Suppressor macrophage treated with lipopolysaccharide for 1 hour (primary cell): ENCODE measurements at regions not wholly inside any gene's neighbourhood (a gene's known extent, or its start where the extent isn't known, plus 50 kb on each side); places are given as distances from the start of the nearest gene placed in this dataset.
"Not testable (repeated sequence)": the region's sequence is repeated elsewhere in the genome, so short reads cannot be mapped to it uniquely, and the experiment has no call there.

Experiments used
- DNase-seq, 3 donors: peaks; one replicate each; pipeline ENCODE4 v3.0.0-alpha.2; 2020 to 2022

DNA sequence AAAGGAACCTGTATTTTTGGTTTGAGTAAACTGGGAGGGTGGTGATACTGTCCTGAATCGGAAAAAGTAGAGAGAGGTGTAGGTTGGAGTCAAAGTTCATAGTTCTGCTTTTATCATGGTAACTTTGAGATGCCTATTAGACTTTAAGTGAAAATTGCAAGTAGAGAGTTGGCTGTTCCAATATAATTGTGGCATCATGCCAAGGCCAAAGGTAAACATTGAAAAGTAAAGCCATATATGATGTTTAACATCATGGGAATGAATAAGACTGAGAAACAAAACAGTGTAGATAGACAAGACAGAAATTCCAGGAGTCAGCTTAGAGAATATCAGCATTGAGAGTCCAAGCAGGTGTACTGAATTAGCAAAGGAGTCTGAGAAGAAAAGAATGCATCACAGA, 570.9 kb downstream of the HTR7 start:
- no peak for DNase-seq

DNA sequence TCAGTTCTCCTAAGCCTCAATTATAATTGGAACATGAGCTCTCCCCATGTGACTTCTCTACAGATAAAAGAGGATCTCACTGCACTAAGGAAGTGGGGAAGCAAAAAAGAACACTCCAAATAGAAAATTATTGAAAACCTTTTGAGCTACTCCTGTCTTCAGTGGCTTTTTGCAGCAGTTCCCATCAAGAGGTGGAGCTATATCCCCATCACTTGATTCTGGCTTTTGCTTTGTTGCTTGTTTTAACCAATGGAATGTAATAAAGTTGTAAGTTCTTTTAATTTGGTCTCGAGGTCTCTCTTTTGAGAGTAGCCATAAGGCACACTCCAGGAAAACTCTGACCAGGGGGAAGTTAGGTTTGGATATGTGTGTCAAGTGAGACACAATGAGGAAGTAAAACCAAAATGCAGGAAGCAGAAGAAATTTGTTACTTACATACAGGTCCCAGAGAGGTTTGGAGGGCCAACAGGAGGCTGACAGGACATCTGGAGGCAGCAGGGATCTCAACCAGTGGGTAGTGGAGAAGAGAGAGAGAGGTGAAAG, 569.4 kb downstream of the HTR7 start:
- DNase-seq, result peak in 2 of 3 donors; percentile 5 to 10

DNA sequence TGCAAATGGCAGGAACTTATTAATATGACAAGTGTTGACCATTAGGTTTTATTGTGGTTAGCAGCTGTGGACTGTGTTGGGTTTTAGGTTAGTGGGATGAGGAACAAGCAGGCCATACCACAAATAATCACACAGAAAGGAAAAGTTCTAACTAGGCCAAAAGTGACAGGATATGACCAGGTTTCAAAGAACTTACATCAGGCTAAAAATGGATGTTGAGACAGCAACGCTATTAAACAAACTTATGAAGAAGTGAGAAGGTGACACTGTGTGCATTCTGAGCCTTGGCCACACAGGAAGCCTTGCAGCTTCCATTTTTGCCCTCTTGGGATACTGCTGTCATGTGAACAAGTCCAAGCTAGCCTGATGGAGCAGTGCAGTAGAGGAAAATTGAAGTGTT, 568.8 kb downstream of the HTR7 start:
- no peak for DNase-seq

DNA sequence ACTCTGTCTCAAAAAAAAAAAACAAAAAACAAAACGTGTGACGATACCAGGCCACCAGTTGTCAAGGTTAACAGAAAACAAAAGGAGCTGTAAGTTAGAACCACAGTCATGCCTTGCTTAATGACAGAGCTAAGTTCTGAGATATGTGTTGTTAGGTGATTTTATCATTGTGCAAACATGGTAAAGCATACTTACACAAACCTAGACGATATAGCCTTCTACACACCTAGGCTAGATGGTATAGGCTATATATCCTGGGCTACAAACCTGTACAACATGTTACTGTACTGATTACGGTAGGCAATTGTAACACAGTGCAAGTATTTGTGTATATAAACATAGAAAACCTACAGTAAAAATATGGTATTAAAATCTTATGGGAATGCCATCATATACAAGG, 564.2 kb downstream of the HTR7 start:
- DNase-seq, result no peak

DNA sequence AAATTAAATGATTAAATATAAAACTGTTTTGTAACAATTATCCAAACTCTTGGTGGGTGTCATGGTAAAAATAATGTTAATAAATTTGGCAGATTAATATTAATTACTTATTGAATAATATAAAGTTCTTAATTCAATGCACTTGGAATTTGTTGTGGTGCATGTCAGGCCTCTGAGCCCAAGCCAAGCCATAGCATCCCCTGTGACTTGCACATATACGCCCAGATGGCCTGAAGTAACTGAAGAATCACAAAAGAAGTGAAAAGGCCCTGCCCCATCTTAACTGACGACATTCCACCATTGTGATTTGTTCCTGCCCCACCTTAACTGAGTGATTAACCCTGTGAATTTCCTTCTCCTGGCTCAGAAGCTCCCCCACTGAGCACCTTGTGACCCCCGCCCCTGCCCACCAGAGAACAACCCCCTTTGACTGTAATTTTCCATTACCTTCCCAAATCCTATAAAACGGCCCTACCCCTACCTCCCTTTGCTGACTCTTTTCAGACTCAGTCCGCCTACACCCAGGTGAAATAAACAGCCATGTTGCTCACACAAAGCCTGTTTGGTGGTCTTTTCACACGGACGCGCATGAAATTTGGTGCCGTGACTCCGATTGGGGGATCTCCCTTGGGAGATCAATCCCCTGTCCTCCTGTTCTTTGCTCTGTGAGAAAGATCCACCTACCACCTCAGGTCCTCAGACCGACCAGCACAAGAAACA, 562.9 kb downstream of the HTR7 start:
- not testable (repeated sequence) for DNase-seq

DNA sequence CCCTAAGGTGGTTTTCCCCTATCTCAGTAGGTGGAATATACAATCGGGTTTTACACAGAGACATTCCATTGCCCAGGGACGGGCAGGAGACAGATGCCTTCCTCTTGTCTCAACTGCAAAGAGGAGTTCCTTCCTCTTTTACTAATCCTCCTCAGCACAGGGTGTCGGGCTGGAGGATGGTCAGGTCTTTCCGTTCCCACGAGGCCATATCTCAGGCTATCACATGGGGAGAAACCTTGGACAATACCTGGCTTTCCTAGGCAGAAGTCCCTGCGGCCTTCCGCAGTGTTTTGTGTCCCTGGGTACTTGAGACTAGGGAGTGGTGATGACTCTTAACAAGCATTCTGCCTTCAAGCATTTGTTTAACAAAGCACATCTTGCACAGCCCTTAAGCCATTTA, 555.8 kb downstream of the HTR7 start:
- not testable (repeated sequence) for DNase-seq

DNA sequence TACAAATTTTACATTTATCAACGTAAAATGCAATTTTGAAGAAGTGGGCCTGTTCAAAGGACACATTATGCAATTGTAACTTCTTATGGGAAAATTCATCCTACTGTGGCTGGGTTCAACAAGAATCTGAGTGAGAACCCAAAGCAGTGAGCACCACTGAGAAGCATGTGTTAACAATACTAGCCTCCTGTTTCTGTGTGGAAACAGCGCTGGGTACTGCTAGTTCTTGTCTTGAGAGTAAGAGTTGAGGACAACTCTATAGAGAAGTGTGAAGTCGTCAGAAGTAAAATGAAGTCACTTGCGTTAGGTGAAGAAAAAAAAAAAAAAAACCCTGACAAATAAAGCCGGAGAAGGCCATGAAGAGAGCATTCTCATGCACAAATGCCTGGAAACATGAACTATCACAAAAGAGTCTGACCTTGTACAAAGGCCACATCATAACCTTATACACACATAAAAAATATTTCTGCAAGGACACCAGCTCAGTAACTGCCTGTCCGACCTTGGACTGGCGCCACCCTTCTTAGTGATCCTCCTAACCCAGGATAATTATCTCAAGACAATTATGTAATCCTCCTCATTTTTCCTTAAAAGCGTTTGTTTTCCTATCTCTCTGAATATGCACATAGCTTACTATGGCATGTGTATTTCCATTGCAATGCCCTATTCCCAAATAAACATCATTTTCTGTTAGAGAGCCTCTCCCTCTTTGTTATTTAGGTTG, 554.9 kb downstream of the HTR7 start:
- DNase-seq, result no peak

DNA sequence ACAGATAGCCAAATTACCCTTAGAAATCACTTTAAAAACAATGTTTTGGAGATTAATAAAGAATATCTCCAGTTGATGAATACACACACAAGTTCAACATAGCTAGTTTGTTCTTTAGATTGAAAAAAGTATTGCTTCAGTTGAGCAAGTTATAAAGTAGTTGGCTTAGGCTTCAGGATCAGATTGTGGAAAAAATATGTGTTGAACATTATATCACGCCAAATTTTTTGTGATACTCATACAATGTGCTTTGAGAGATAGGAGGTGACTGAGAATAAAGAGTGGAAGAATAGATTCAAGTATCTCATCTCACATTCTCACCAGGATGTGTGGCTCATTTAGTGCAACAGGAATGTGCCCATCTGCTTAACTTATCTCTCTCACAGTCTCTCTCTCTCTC, 553.3 kb downstream of the HTR7 start:
- no peak for DNase-seq

DNA sequence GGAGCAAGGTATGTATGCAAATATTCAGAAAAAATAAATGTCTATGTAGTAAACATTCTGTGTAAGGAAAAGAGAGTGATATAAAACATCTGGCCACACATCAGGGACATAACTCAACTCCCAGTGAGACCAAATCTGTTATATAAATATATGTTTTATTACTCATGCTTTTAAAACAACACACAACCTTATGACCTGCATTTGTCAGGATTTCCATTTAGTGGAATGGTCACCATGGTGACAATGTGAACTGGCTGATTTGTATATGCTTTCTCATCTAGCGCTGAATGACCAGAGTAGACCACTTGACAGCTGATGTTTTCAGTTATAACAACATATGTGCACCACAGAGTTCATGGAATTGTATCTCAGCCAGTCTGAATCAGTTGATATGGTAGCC, 551.7 kb downstream of the HTR7 start:
- no peak for DNase-seq

DNA sequence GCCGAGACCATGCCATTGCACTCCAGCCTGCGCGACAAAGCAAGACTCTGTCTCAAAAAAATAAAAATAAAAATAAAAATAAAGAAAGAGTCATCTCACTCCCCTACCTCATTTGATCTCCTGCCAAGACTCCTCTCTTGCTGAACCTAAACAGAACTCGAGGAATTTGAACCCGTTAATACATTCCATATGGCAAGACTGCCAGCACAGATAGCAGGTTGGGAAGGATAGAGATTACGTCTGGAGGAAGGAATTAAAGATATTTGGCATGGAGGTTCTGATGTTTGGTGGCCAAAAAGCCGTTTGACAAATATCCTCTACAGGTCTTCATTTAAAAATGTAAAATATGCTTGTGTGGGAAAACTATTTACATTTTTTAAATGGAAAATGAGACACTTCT, 549.6 kb downstream of the HTR7 start:
- no peak for DNase-seq

DNA sequence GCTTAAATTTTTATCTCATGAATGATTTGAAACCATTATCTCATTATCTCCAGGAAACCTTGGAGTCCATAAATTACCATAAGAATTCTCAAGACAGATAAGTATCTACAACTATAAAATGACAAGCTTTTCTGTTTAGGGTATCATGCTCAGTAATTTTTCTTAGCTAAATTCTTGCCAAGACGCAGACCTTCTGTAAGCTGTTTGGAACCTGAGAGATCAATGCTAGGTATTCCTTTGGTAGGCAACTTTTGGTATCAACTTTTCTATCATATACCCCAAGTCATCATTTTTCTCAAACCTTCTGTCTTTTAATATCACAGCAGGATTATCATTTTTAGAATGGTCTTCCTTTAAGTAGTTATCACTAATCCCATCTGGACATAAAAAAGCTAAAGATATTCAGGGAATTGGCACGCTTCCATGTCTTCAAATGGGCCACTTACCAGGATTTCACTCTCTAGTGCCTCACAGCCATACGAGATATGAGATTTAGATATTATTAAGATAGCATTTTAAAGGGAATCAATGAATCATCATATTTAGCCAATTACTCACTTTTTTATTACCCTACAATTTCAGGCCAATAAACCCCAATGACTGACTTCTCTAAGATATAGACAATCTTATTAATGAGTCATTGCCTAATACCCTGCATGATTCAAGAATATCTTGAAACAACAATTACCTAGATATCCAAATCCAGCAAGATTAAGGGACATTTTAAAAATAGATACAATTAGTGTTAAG, 544.1 kb downstream of the HTR7 start:
- DNase-seq, result no peak

DNA sequence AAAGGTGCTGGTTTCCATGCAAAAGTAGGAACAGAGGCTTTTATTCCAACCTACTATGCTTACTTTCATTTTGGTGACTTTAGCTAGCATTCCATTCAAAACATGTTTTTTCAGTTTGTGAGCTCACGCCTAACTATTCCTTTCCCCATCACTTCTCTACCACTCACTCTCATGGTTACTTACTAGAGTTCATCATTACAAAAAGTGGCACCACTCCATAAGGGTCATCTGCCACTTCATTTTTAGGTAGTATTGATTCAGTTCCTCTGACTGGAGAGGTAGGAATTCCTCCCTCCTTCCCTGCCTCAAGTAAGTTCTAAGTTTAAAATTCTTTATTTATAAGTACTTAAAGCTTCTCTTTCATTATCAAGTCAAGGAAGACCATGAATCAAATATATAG, 543.1 kb downstream of the HTR7 start:
- DNase-seq, result no peak

DNA sequence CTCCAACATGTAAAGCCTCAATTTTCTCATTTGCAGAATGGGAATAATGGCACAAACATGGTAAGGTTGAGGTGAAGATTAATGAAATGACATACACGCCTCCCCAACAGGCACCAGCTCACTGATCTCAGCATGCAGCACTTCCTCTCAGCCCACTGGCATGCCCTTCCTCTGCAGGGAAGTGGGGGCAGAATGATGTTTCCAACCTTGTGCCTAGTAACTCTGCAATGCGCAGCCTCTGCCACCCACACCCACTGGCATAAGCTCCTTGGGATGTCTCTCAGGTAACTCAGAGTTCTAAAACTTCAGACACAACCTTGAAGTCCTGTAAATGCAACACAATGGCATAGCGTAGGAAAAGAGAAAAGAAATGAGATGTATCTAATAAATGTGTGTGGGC, 540.7 kb downstream of the HTR7 start:
- peak in 1 of 3 donors; percentile 1 for DNase-seq

DNA sequence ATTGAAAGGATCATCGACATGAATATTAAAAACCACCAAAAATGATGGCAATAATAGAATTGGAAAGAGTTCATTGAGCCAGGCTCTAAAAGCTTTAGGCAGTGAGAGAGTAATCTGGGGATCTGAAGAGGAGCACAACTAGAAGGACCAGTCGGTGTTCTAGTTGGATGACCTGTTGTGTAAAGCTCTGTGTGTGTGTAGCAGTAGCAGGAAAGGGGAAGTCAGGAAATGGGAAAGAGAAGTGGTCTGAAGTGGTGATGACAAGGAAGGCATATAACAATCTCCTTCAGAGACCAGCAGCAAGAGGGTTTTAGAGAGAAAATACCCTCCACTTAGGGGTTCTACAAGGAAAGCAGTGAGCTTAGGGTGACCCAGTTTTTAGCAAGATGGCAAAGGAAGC, 539.2 kb downstream of the HTR7 start:
- peak in 2 of 3 donors; percentile 0 to 2 for DNase-seq

DNA sequence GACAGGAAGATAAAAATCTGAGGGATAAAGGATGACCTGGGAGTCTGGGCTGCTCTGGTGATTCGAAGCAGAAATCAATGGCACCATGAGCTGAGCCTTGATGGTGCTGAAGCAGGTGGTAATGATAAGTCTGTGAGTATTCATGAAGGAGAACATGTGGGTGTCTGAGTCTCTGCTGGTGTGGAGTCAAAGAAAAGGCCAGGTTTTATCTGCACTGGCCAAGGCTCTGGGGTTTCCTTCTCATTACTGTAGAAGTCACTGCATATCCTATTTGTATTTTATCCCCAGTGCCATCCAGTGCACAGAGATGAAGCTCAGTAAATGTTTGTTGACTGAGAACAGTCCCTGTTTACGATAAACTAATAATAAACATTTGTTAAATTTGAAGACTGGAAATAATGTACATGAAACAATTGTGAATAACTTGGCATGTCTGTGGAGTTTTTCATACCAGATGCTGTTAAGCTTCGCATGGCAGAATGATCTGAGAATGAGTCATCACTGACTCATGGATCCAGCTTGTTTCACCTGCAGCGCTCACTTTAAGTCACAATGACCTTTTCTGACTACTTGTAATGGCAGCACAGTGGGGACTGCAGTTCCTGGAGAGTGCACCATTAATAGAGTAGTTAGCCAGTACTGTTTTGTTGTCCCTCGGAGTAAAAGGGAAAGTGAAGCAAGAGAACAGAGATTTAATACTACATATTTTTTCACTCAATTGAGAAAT, 538.5 kb downstream of the HTR7 start:
- DNase-seq, result no peak

DNA sequence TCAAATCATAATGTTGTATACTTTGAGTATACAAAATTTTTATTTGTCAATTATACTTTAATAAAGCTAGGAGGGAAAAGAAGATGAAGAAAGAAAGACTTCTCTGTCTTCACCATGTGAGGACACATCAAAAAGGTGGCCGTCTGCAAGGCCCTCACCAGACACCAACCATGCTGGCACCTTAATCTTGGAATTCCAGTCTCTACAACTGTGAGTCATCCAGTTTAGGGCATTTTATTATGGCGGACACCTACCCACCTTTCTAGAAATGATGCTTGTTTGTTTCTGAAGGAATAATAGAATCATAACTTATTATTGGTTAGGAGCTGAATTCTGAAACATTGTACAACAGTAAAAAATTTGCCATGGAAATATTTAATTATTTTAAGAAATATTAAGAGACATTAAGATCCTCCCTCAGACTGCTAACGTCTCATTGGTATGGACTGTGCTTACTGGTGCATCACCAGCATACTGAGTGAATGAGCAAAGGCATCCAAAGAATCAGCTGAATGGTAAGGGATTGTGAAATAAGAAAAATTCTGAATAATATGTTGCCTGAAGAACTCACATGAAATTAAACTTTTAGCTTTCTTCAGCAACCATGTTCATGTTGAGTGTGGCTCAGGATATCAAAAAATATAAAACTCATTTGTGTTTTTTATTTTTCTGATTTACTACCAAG, 536.6 kb downstream of the HTR7 start:
- no peak for DNase-seq

DNA sequence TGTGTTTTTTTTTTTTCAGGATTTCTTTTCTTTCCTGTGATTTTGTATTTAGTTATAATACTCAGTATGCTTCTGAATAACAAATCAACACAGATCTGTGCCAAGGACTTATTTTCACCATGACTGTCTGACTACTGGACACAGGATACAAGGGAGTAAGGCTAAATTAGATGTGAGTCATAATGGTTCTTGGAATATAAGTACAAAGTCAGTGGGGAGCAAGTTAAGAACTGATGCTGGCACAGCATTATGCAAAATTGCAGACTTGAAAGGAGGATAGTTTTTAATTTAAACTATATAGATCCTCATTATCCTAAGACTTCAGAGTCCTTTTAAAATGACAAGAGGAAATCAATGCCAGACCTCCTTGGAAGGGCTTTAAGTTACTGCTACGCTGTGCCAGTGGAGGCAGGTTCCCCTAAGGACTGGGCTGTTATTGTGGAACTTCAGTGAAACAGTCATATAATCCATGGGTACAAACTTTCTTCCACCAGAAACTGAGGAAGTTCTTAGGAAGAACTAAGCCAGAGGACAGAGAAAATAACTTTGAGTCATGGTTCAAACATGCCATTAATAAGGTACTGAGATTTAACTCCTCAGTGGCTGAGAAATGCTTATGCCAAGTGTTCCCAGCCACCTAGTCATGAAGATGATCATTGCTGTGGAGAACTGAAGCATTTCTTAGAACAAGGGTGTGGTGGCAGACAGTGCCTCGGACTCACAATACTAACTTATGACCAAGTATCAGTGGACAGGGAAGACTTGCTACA, 531.2 kb downstream of the HTR7 start:
- no peak for DNase-seq

DNA sequence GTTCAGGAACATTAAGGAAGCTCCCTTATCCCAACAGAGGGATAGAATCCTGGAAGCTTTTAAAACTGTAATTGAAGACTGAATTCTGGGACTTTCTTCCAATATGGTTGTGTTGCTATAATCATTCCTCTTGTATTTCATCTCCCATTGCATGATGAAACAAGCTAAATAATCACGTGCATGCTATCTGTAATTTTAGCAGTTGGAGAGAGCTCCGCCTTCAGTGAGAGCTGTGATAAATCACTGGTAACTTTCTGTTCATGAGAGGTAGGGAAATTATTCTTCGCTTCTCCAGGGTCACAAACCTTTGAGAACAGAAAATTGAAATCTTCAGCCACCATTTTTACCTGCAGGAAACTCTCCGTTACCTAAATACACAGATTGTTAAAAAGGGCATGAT, 530.2 kb downstream of the HTR7 start:
- no peak for DNase-seq

DNA sequence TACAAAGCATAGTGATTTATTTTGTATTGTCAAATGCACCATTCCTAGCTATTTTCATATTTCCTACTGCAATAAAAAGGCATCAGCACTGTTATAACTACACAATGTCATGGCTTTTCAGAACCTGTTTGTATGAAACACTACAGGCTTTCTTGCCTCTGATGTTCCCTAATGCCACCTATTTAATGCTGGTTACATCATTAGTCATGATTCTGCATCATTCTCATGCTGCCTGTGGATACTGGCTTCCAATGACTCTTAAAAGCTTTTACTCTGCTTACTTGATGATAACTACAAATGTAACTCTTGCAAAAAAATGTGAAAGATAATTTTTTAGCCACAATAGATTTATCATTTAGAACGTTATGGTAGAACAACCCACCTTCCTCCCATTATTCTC, 529.4 kb downstream of the HTR7 start:
- DNase-seq, result no peak

DNA sequence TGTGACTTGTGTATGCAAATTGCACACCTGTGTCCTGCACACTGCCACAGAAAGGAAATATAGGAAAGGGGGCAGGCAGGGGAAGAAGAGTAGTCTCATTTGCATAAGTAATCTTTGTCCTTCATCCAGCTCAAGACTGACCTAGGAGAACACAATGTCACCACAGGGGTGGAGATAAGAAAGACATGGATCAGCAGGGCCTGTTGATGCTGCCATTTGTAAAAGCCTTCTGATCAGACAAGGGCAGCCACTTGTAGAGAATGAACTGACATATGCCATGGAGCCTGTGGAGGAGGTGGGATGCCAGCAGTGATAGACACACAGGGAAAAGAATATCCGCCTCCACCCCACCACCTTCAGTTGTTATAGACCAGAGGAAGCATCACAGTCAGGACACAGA, 528.9 kb downstream of the HTR7 start:
- DNase-seq, result no peak

DNA sequence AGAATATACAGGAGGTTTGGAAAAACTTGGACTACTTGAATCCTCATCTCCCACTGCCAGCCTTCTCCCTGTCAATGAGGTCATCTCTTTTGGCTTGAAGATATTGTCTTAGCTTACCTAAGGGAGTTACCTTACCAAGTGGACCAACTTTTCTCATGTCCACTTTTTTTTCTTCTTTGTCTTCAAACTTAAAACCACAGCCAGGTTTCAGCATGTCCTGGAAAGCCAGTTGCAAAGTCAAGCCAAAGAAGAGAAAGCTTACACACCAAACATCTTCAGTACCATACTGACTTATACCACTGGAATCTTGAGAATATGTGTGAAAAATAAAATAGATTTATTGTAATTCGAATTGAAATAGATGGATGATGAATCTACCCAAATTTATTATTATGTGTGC, 520.5 kb downstream of the HTR7 start:
- DNase-seq, result no peak

DNA sequence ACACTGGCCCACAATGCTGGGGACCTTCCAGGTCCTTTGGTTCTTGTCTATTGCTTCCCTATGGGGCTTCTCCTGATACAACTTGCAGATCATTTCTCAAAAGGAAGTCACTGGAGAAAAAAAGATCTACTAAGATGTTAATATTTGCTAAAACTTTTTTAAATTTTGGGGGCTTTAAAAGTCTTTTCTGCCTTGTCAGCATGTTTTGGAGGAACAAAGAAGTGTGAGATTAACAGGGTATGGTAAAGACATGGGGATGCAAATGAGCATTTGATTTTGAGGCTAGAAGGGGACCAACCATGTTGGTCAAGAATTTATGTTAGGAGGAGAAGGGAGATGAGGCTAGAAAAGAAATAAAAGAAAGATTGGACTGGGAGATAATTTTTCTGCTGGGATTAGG, 515.4 kb downstream of the HTR7 start:
- no peak for DNase-seq
